ENCODE measurements at regions not wholly inside any gene's neighbourhood (a gene's known extent, or its start where the extent isn't known, plus 50 kb on each side); places are given as distances from the start of the nearest gene placed in this dataset.

DNA sequence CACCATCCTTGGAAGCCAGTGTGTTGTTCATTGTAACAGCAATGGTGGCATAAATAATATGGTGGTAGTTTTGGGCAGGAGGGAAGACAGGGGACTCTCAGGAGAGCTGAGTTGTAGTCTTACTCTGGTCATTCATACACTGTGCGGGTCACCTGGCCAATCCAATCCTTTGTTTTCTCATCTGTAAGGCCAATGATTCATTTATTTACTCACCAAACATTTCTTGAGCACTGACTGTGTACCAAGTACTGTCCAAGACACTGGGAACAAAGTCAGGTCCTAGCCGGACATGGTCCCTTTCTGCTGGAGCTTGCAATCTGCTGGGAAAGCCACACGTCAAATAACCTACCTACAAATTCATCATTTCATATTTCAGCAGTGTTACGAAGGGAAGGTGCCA is 302.7 kb downstream of the CYP26B1 start:
- Histone ChIP-seq H3K4me3 (no peak overlapping the region), H3K9me3 (no peaks in the 10 kb centered on the region), H3K27ac (no peak overlapping the region), H3K4me1 (no peaks in the 10 kb centered on the region), H3K27me3 (no peaks in the 10 kb centered on the region), H3K36me3 (no peaks in the 10 kb centered on the region)
- no peak for TF ChIP-seq CTCF (IDR thresholded peaks at IDR 0.05)
- no peak for DNase-seq
- FAIRE-seq, result no peak
- 53 to 64% methylated on average over 4 of the region's 4 CpGs for WGBS, 2 donors
- no peak for ATAC-seq
- intact Hi-C loops (cut with DNase I), result no loop called here

GRCh38 chr2:71843391-71843850 is 304.2 kb downstream of the CYP26B1 start:
- DNase-seq, result no peak
- WGBS, 2 donors, result 66 to 78% methylated on average over 3 of the region's 3 CpGs
- no peaks in the 10 kb centered on the region for H3K9me3 ChIP-seq
- ATAC-seq, result peak in 2 of 4 donors; percentile 44 to 58
- no peaks in the 10 kb centered on the region for H3K27me3 ChIP-seq
- TF ChIP-seq CTCF (IDR thresholded peaks at IDR 0.05), result no peak
- no peak for FAIRE-seq
- no peaks in the 10 kb centered on the region for H3K4me1 ChIP-seq
- H3K27ac ChIP-seq, result no peak overlapping the region
- intact Hi-C loops (cut with DNase I), result no loop called here
- H3K36me3 ChIP-seq, result no peaks in the 10 kb centered on the region
- H3K4me3 ChIP-seq, result no peak overlapping the region

DNA sequence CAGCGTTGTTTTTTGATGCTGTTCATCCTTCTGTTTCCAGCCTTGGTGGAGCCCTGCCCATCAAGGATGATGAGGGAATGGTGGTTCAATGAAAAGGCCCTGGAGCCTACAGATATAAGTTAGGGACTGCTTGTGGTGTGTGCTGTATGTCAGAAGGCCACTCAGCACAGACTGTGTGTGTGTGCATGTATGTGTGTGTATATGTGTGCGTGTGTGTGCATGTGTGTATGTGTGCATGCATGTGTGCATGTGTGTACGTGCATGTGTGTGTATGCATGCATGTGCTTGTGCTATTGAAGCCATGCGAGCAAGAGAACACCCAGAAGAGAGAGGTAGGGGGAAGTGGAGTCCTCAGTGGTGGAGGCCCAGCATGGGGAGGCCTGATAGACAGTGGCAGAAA is 304.9 kb downstream of the CYP26B1 start:
- intact Hi-C loops (cut with DNase I), result no loop called here
- DNase-seq (no peak), ATAC-seq (no peak), FAIRE-seq (no peak)
- Histone ChIP-seq H3K27ac (no peak overlapping the region), H3K9me3 (no peaks in the 10 kb centered on the region), H3K4me3 (no peak overlapping the region), H3K27me3 (no peaks in the 10 kb centered on the region), H3K36me3 (no peaks in the 10 kb centered on the region), H3K4me1 (no peaks in the 10 kb centered on the region)
- 83 to 90% methylated on average over 4 of the region's 4 CpGs for WGBS, 2 donors
- TF ChIP-seq CTCF (IDR thresholded peaks at IDR 0.05), result no peak

GRCh38 chr2:71839826-71840225 is 307.8 kb downstream of the CYP26B1 start:
- intact Hi-C loops (cut with DNase I), result no loop called here
- FAIRE-seq, result no peak
- Histone ChIP-seq H3K9me3 (no peaks in the 10 kb centered on the region), H3K27me3 (no peaks in the 10 kb centered on the region), H3K36me3 (no peaks in the 10 kb centered on the region), H3K27ac (no peak overlapping the region), H3K4me1 (no peaks in the 10 kb centered on the region), H3K4me3 (no peak overlapping the region)
- TF ChIP-seq CTCF (IDR thresholded peaks at IDR 0.05), result no peak
- ATAC-seq, result no peak
- no peak for DNase-seq
- 85% methylated on average over 2 of the region's 2 CpGs for WGBS, 2 donors

DNA sequence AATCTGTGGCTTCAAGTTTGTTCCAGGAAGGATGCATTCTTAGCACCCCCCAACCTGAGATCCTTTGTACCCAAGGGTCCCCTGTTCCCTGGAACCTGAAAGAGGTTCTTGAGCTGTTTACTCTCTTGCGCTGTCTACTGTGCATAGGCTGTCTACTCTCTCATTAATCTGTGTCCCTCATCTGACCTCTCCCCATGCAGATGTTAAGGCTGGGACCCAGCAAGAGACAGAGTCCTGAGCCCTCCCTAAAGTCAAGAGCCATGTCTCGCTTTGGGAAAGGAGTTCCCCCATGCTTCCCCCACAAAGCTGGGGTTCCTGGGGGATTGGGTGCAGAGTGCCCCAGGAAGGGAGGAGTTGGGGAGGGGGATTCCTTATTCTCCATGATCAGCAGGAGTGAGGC is 312.9 kb downstream of the CYP26B1 start:
- intact Hi-C loops (cut with DNase I), result no loop called here
- 94 to 96% methylated on average over 2 of the region's 2 CpGs for WGBS, 2 donors
- H3K27me3 ChIP-seq, result no peaks in the 10 kb centered on the region
- no peak for TF ChIP-seq CTCF (IDR thresholded peaks at IDR 0.05)
- no peaks in the 10 kb centered on the region for H3K4me1 ChIP-seq
- H3K4me3 ChIP-seq, result no peak overlapping the region
- H3K9me3 ChIP-seq, result no peaks in the 10 kb centered on the region
- no peak overlapping the region for H3K27ac ChIP-seq
- no peak for ATAC-seq
- H3K36me3 ChIP-seq, result no peaks in the 10 kb centered on the region
- DNase-seq, result no peak
- FAIRE-seq, result no peak
